K562 (cell line): ENCODE measurements at regions not wholly inside any gene's neighbourhood (a gene's known extent, or its start where the extent isn't known, plus 50 kb on each side); places are given as distances from the start of the nearest gene placed in this dataset.

Source experiments
- ATAC-seq: fragments of 200-7000 bp; cut with Tn5 transposase; 3 replicates; pipeline ENCODE4 v1.9.1; 2020; ENCODE audit warnings: moderate library complexity
- BruUV-seq: library from RNA; stranded (reverse); fragments of 400-500 nt; replicated peaks from 2 replicates; lab custom pipeline; 2021; lab: Mats Ljungman, UMichigan
- CTCF ChIA-PET: fragments of 300-600 bp; formaldehyde crosslinking; extraction: SDS; loops from one replicate; lab custom pipeline; 2021; ENCODE audit warnings: low intra/inter-chr PET ratio; lab: Yijun Ruan, JAX
- POLR2A ChIA-PET: fragments of 300-600, 350-650 bp; sonication (Branson Sonifier 250); formaldehyde crosslinking; extraction: SDS; loops from one replicate; lab custom pipeline; 2021; ENCODE audit warnings: antibody characterized with exemption, inconsistent platforms; lab: Yijun Ruan, JAX
- DNase-seq, 4 experiments: peaks; one replicate each; pipeline versions ENCODE4 v3.0.0 to v3.0.0-alpha.2; 2011 to 2018; ENCODE audit warnings: low spot score in 3 of 4, mixed read lengths in 3 of 4; ENCODE audit errors: extremely low read depth in 1 of 4
- FAIRE-seq: peaks from 2 replicates; lab custom pipeline; 2011; peaks lifted over from hg19 to GRCh38; lab: Jason Lieb, UNC
- H2AFZ ChIP-seq: 2 replicates; pipeline ENCODE4 v1.6.0; 2011; ENCODE audit warnings: low read depth, low read length, control low read depth, inconsistent platforms
- H3K27ac ChIP-seq: fragments of 200-600 bp; 3 replicates; pipeline ENCODE4 v1.8.0; 2011; ENCODE audit warnings: low read depth, mild to moderate bottlenecking, control low read depth, inconsistent platforms, low read length, moderate library complexity, mixed read lengths; ENCODE audit errors: extremely low read depth
- H3K27me3 ChIP-seq, 2 experiments: fragments of 300-600 bp in 1 of 2; 2 replicates in 1 of 2; 3 replicates in 1 of 2; pipeline versions ENCODE4 v1.6.0 to v1.8.0; 2011; ENCODE audit warnings: inconsistent platforms in 2 of 2, low read length in 2 of 2, mild to moderate bottlenecking in 1 of 2, mixed read lengths in 1 of 2, moderate library complexity in 1 of 2; ENCODE audit not compliant: control insufficient read depth in 2 of 2, insufficient read depth in 2 of 2
- H3K36me3 ChIP-seq: fragments of 300-600 bp; 3 replicates; pipeline ENCODE4 v1.8.0; 2011; ENCODE audit warnings: mild to moderate bottlenecking, low read length, inconsistent platforms; ENCODE audit not compliant: control insufficient read depth, insufficient read depth
- H3K4me1 ChIP-seq, 2 experiments: fragments of 200-600 bp in 1 of 2; replicated peaks in 1 of 2; 2 replicates in 1 of 2; 3 replicates in 1 of 2; pipeline versions ENCODE4 v1.5.1 to v1.8.0; 2011; ENCODE audit warnings: inconsistent platforms in 2 of 2, low read length in 2 of 2, mild to moderate bottlenecking in 1 of 2, mixed read lengths in 1 of 2, moderate library complexity in 1 of 2; ENCODE audit not compliant: control insufficient read depth in 2 of 2, insufficient read depth in 2 of 2
- H3K4me2 ChIP-seq: 2 replicates; pipeline ENCODE4 v1.6.1; 2011; ENCODE audit warnings: low read length, control low read depth, inconsistent platforms, mixed read lengths; ENCODE audit not compliant: insufficient read depth
- H3K4me3 ChIP-seq: fragments of 200-600 bp; sonication (generic), shearing (Covaris generic); 2 replicates; pipeline ENCODE4 v1.5.1; 2016; ENCODE audit warnings: control low read depth, inconsistent platforms
- H3K79me2 ChIP-seq: fragments of 200-600 bp; 3 replicates; pipeline ENCODE4 v1.8.0; 2011; ENCODE audit warnings: low read length, inconsistent platforms; ENCODE audit not compliant: control insufficient read depth, insufficient read depth
- H3K9ac ChIP-seq, 2 experiments: 2 replicates each; pipeline versions ENCODE4 v1.6.0 to v1.6.1; 2011; ENCODE audit warnings: low read depth in 2 of 2, low read length in 2 of 2, control low read depth in 1 of 2, inconsistent platforms in 1 of 2, mild to moderate bottlenecking in 1 of 2, mixed read lengths in 1 of 2; ENCODE audit not compliant: insufficient read depth in 1 of 2
- H3K9me1 ChIP-seq: one replicate; pipeline ENCODE4 v1.6.0; 2011; ENCODE audit warnings: inconsistent platforms, mild to moderate bottlenecking, low read length, moderate library complexity; ENCODE audit not compliant: control insufficient read depth, insufficient read depth
- H3K9me3 ChIP-seq: replicated peaks from 2 replicates; pipeline ENCODE4 v1.5.1; 2011; ENCODE audit warnings: low read depth, low read length, inconsistent platforms; ENCODE audit not compliant: control insufficient read depth, insufficient read depth
- H4K20me1 ChIP-seq: replicated peaks from 2 replicates; pipeline ENCODE4 v1.6.1; 2011; ENCODE audit warnings: low read length, inconsistent platforms, mixed read lengths; ENCODE audit not compliant: control insufficient read depth, insufficient read depth
- KDM2B ChIP-seq: fragments of 250-450 bp; sonication (Bioruptor Pico); IDR thresholded peaks from 2 replicates; pipeline ENCODE4 v1.8.0; 2021; ENCODE audit warnings: mild to moderate bottlenecking, moderate library complexity
- L3MBTL2 ChIP-seq: fragments of 450-650 bp; IDR thresholded peaks from 2 replicates; pipeline ENCODE4 v1.6.1; 2016; ENCODE audit warnings: mild to moderate bottlenecking, moderate library complexity
- NCOR1 ChIP-seq: fragments of 450-650 bp; IDR thresholded peaks from 2 replicates; pipeline ENCODE4 v1.6.1; 2016; ENCODE audit warnings: mild to moderate bottlenecking, moderate library complexity
- PHB2 ChIP-seq: fragments of 450-650 bp; IDR thresholded peaks from 2 replicates; pipeline ENCODE4 v1.6.1; 2017; ENCODE audit warnings: low read depth
- RFX5 ChIP-seq: IDR thresholded peaks from 2 replicates; pipeline ENCODE4 v1.6.1; 2011; ENCODE audit warnings: low read depth, mild to moderate bottlenecking, improper control_type of control experiment, low read length
- U2AF2 ChIP-seq: fragments of 200-400 bp; formaldehyde crosslinking; optimal IDR thresholded peaks from 2 replicates; pipeline ENCODE3; 2017; ENCODE audit warnings: low read depth, mild to moderate bottlenecking, low read length
- ZNF699 ChIP-seq: fragments of 250-450 bp; sonication (Bioruptor Pico); IDR thresholded peaks from 2 replicates; pipeline ENCODE4 v1.8.0; 2021; ENCODE audit warnings: mild to moderate bottlenecking, moderate library complexity; ENCODE audit not compliant: insufficient replicate concordance
- WGBS: fragments of 100-300 bp; shearing (Covaris generic); methylation state at CpG from one replicate; pipeline ENCODE4 v1.1.6; 2016; ENCODE audit warnings: low coverage, mixed read lengths; ENCODE audit not compliant: insufficient coverage; ENCODE audit errors: missing lambda C conversion rate; 5-methylcytosine and 5-hydroxymethylcytosine counted together
- in situ Hi-C: fragments of 300-500 bp; cut with MboI; formaldehyde crosslinking; loops from 4 replicates; pipeline ENCODE4 v1.15.0; 2018; ENCODE audit warnings: inconsistent platforms, mixed read lengths
- intact Hi-C: fragments of 100-400 bp; cut with micrococcal nuclease; formaldehyde crosslinking; loops from 2 replicates; pipeline ENCODE4 v1.14.2; 2022
- TF ChIP-seq, protein P1 (sequence below): fragments of 200-800 bp; sonication (Bioruptor generic); IDR thresholded peaks from 2 replicates; pipeline ENCODE4 v1.6.1; 2016; ENCODE audit warnings: missing genetic modification characterization, missing compliant biosample characterization

DNA sequence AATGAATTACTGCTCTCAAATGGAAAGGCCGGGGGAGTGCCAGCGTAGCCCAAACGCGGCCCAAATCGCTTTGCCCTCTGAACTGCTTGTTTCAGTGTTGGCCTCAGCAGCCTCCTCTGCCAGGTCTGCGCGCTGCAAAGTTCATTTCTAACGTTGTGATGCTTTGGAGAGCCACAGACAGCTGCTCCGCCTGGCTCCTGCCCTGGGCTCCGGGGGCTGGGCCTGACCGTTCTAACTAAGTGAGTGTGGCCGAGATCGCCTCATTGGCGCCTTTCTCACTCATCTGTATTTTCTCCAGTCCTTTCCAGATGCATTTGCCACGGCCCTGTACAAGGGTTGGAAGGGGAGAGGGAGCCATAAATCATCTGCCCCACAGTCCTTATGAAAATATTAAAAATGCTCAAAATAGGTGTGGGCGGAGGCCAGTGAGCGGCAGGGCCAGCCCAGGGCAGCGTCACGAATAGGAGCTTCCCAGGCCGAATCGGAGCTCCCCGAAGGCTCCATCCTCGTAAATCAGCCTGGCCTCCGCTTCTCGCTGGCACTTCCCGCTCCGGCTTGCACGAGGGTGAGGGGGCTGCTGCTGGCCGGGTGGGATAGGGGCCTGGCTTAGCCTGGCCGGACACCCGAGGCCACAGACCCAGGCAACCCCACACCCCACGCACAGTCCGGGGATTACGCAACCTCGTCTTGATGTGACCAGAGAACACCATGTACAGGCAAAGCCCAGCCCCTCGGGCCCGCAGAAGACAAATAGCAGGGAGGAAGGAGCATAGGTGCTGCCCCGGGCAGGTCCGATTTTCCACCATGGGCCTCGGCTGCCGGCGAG is 196.6 kb upstream of the DIO3 start (continued):
- TF ChIP-seq, protein P1, sequence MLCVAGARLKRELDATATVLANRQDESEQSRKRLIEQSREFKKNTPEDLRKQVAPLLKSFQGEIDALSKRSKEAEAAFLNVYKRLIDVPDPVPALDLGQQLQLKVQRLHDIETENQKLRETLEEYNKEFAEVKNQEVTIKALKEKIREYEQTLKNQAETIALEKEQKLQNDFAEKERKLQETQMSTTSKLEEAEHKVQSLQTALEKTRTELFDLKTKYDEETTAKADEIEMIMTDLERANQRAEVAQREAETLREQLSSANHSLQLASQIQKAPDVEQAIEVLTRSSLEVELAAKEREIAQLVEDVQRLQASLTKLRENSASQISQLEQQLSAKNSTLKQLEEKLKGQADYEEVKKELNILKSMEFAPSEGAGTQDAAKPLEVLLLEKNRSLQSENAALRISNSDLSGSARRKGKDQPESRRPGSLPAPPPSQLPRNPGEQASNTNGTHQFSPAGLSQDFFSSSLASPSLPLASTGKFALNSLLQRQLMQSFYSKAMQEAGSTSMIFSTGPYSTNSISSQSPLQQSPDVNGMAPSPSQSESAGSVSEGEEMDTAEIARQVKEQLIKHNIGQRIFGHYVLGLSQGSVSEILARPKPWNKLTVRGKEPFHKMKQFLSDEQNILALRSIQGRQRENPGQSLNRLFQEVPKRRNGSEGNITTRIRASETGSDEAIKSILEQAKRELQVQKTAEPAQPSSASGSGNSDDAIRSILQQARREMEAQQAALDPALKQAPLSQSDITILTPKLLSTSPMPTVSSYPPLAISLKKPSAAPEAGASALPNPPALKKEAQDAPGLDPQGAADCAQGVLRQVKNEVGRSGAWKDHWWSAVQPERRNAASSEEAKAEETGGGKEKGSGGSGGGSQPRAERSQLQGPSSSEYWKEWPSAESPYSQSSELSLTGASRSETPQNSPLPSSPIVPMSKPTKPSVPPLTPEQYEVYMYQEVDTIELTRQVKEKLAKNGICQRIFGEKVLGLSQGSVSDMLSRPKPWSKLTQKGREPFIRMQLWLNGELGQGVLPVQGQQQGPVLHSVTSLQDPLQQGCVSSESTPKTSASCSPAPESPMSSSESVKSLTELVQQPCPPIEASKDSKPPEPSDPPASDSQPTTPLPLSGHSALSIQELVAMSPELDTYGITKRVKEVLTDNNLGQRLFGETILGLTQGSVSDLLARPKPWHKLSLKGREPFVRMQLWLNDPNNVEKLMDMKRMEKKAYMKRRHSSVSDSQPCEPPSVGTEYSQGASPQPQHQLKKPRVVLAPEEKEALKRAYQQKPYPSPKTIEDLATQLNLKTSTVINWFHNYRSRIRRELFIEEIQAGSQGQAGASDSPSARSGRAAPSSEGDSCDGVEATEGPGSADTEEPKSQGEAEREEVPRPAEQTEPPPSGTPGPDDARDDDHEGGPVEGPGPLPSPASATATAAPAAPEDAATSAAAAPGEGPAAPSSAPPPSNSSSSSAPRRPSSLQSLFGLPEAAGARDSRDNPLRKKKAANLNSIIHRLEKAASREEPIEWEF (CRISPR knock-in tag), result no peak
- no peak for TF ChIP-seq ZNF699

DNA sequence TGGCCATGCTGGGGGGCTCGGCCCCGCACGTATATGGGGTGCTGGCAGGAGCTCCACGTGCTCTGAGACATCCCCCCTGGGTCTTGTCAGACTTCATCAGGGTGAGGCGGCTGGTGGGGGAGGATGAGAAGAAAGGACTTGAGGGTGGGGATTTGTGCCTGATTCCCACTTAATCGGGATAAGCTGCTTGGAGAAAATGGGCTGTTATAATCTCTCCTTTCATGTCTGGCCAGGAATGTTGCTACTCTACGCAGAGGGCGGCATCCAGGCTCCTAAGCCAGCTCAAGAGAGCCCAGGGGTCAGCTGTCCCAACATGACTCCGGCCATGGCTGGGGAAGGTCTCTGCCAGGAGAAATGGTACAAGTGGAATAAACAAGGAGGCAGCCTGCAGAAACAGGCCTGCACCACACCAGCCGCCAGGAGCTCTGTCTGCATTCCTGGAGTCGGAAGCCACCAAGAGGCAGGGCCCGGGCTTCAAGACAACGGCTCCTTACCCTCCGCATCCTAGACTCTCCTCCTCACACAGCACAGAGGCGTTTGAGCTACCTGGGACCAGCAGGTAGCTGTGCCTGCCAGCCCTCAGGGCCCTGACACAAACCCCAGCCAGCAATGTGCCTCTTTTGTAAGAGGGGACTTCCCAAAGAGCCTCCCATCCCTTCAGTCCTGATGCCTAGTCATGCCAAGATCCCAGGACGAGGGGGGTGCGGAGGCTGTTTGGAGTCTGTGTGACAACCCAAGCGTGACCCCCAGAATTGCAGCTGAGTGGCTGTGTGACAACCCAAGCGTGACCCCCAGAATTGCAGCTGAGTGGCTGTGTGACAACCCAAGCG is 195.8 kb upstream of the DIO3 start:
- Histone ChIP-seq H4K20me1 (no peaks in the 10 kb centered on the region), H3K27ac (no peak overlapping the region), H3K79me2 (no peaks in the 10 kb centered on the region), H3K27me3 (peaks cover 5 to 56% of the 10 kb centered on the region in 2 experiments), H2AFZ (no peak overlapping the region), H3K4me3 (no peak overlapping the region), H3K9me3 (no peaks in the 10 kb centered on the region), H3K4me1 (peaks cover 13 to 19% of the 10 kb centered on the region in 2 experiments; a peak in 4 of 5 replicates), H3K4me2 (no peak overlapping the region), H3K9ac (no peak overlapping the region), H3K36me3 (no peaks in the 10 kb centered on the region), H3K9me1 (no peaks in the 10 kb centered on the region)
- 15% methylated on average over 14 of the region's 20 CpGs for WGBS
- BruUV-seq, result no TSS peak
- no peak for ATAC-seq
- ChIA-PET POLR2A (no interaction called here), CTCF (no interaction called here)
- in situ Hi-C loops (no loop called here), intact Hi-C loops (no loop called here)
- FAIRE-seq, result no peak
- DNase-seq, result no peak
- TF ChIP-seq NCOR1, result no peak
- TF ChIP-seq, protein P1 (CRISPR knock-in tag), result no peak
- TF ChIP-seq U2AF2, result no peak
- TF ChIP-seq KDM2B (CRISPR knock-in tag), result no peak
- no peak for TF ChIP-seq PHB2
- TF ChIP-seq RFX5, result no peak
- no peak for TF ChIP-seq L3MBTL2
